GM23338 (cell line): ENCODE measurements at regions not wholly inside any gene's neighbourhood (a gene's known extent, or its start where the extent isn't known, plus 50 kb on each side); places are given as distances from the start of the nearest gene placed in this dataset.

ENCODE experiments used
- CTCF ChIP-seq, 2 experiments: fragments of 200-600 bp in 1 of 2; sonication (generic) in 1 of 2; conservative IDR thresholded peaks; 2 replicates each; pipeline versions ENCODE4 v1.5.1 to v1.6.1; 2016 to 2017; ENCODE audit warnings: antibody characterized with exemption in 2 of 2, low read depth in 2 of 2, mild to moderate bottlenecking in 2 of 2, moderate library complexity in 1 of 2
- EZH2phosphoT487 ChIP-seq: fragments of 200-600 bp; sonication (generic); IDR thresholded peaks from one replicate; pipeline ENCODE4 v1.8.1; 2018; ENCODE audit warnings: antibody characterized with exemption; ENCODE audit not compliant: unreplicated experiment

- no peak for TF ChIP-seq CTCF (conservative IDR thresholded peaks at IDR 0.05; ENCODE audit: low read depth in 2 of 2)
- no peak for TF ChIP-seq EZH2phosphoT487
Measured at GRCh38 chr2:150371044-150371818, 116.2 kb downstream of the RND3 start.
